Loucy (cell line): ENCODE measurements at regions not wholly inside any gene's neighbourhood (a gene's known extent, or its start where the extent isn't known, plus 50 kb on each side); places are given as distances from the start of the nearest gene placed in this dataset.
"Not testable (repeated sequence)": the region's sequence is repeated elsewhere in the genome, so short reads cannot be mapped to it uniquely, and the experiment has no call there.

Experiments
- H2AFZ ChIP-seq: fragments of 200-600 bp; sonication (generic); 2 replicates; pipeline ENCODE4 v1.6.0; 2016; ENCODE audit warnings: antibody characterized with exemption, mild to moderate bottlenecking, low read length, moderate library complexity
- H3F3A ChIP-seq: fragments of 200-600 bp; 2 replicates; pipeline ENCODE4 v1.6.0; 2016; ENCODE audit warnings: antibody characterized with exemption, low read depth, mild to moderate bottlenecking
- H3K27me3 ChIP-seq: fragments of 200-600 bp; sonication (generic); 2 replicates; pipeline ENCODE4 v1.6.1; 2014; ENCODE audit warnings: low read length, mild to moderate bottlenecking; ENCODE audit not compliant: insufficient read depth, poor library complexity, severe bottlenecking
- H3K36me3 ChIP-seq: fragments of 200-600 bp; sonication (generic); 2 replicates; pipeline ENCODE4 v1.6.1; 2016; ENCODE audit warnings: low read length; ENCODE audit not compliant: insufficient read depth
- H3K4me1 ChIP-seq: fragments of 200-600 bp; sonication (generic); 2 replicates; pipeline ENCODE4 v1.5.1; 2014; ENCODE audit warnings: low read length, mild to moderate bottlenecking; ENCODE audit not compliant: insufficient read depth, poor library complexity, severe bottlenecking
- H3K4me2 ChIP-seq: fragments of 200-600 bp; sonication (generic); 2 replicates; pipeline ENCODE4 v1.6.0; 2014; ENCODE audit warnings: antibody characterized with exemption, low read length, low read depth, mild to moderate bottlenecking; ENCODE audit not compliant: poor library complexity, severe bottlenecking
- H3K4me3 ChIP-seq: fragments of 200-600 bp; sonication (generic); 2 replicates; pipeline ENCODE4 v1.5.1; 2014; ENCODE audit warnings: low read length, mild to moderate bottlenecking, mixed read lengths; ENCODE audit not compliant: poor library complexity, severe bottlenecking
- H3K79me2 ChIP-seq: fragments of 200-600 bp; sonication (generic); 2 replicates; pipeline ENCODE4 v1.6.1; 2014; ENCODE audit warnings: low read length; ENCODE audit not compliant: insufficient read depth
- H3K9ac ChIP-seq: fragments of 200-600 bp; sonication (generic); 2 replicates; pipeline ENCODE4 v1.6.0; 2014; ENCODE audit warnings: mild to moderate bottlenecking, low read depth, low read length, moderate library complexity; ENCODE audit not compliant: poor library complexity, severe bottlenecking
- H3K9me2 ChIP-seq: fragments of 200-600 bp; sonication (generic); replicated peaks from 2 replicates; pipeline ENCODE4 v1.6.1; 2016; ENCODE audit warnings: low read depth, low read length, mixed read lengths
- H3K9me3 ChIP-seq: fragments of 200-600 bp; sonication (generic); 2 replicates; pipeline ENCODE4 v1.6.1; 2014; ENCODE audit warnings: mild to moderate bottlenecking, antibody characterized with exemption, low read length, low read depth; ENCODE audit not compliant: insufficient read depth
- H4K20me1 ChIP-seq: fragments of 200-600 bp; sonication (generic); 2 replicates; pipeline ENCODE4 v1.6.0; 2014; ENCODE audit warnings: antibody characterized with exemption, low read length, mild to moderate bottlenecking; ENCODE audit not compliant: insufficient read depth, poor library complexity, severe bottlenecking
- EZH2phosphoT487 ChIP-seq: fragments of 200-600 bp; IDR thresholded peaks from 2 replicates; pipeline ENCODE4 v1.6.1; 2018; ENCODE audit warnings: antibody characterized with exemption, mild to moderate bottlenecking, moderate library complexity, borderline replicate concordance
- TF ChIP-seq, protein P1 (sequence below): fragments of 200-600 bp; sonication (generic); conservative IDR thresholded peaks from 2 replicates; pipeline ENCODE4 v1.5.1; 2014; ENCODE audit warnings: mild to moderate bottlenecking, antibody characterized with exemption, low read length

DNA sequence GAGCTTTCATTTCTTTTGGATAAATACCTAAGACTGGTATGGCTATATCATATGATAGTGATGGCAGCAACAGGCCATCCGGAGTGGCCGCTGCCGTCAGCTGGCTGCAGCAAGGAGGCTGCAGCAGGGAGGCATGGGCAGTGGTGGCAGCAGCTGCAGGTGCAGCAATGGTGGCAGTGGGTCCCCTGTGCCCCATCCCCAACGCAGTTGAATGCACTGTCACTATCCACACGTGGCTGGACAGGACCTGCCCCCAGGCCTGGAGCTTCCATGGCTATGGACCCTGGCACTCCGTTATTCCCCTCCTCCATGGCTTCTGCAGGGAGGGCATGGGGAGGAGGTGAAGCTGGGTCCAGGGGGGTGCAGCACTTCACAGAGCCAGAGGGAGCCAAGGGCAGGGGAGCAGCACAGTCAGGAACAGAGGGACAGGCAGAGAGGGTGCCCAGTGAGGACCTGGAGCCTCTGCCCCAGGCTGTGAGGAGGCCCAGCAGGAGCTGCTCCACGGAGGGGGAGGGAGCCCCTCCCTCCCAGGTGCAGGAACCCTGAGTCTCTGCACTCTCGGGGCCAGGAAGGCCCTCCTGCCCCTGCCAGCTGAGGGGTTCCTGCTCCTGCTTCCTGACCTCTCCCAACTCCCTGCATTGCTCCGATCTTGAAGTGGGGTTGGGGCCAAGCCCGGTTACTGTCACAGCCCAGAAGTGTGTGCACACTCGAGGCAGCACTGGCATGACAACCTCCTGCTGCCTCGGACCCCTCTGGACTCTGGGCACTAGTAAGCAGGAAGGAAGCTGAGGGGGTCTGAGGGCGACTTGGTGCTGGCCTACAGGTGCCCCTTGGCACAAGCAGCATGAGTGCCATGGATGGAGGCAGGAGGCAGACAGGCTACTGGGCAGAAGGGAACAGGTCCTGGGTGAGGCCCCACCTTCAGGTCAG, 466.3 kb downstream of the GUCY1A2 start:
- TF ChIP-seq, protein P1, sequence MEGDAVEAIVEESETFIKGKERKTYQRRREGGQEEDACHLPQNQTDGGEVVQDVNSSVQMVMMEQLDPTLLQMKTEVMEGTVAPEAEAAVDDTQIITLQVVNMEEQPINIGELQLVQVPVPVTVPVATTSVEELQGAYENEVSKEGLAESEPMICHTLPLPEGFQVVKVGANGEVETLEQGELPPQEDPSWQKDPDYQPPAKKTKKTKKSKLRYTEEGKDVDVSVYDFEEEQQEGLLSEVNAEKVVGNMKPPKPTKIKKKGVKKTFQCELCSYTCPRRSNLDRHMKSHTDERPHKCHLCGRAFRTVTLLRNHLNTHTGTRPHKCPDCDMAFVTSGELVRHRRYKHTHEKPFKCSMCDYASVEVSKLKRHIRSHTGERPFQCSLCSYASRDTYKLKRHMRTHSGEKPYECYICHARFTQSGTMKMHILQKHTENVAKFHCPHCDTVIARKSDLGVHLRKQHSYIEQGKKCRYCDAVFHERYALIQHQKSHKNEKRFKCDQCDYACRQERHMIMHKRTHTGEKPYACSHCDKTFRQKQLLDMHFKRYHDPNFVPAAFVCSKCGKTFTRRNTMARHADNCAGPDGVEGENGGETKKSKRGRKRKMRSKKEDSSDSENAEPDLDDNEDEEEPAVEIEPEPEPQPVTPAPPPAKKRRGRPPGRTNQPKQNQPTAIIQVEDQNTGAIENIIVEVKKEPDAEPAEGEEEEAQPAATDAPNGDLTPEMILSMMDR: no peak
- TF ChIP-seq EZH2phosphoT487: no peak
- no peak overlapping the region for H3K4me3 ChIP-seq
- H3K4me2 ChIP-seq: no peak overlapping the region
- H4K20me1 ChIP-seq: no peaks in the 10 kb centered on the region
- H3K9me3 ChIP-seq: peaks cover 7% of the 10 kb centered on the region; the same call in 1 of the 2 replicates
- no peaks in the 10 kb centered on the region for H3K4me1 ChIP-seq
- no peak overlapping the region for H2AFZ ChIP-seq
- no peaks in the 10 kb centered on the region for H3K9me2 ChIP-seq
- H3K27me3 ChIP-seq: no peaks in the 10 kb centered on the region
- no peak overlapping the region for H3K9ac ChIP-seq
- H3F3A ChIP-seq: no peaks in the 10 kb centered on the region
- H3K79me2 ChIP-seq: no peaks in the 10 kb centered on the region
- H3K36me3 ChIP-seq: no peaks in the 10 kb centered on the region

DNA sequence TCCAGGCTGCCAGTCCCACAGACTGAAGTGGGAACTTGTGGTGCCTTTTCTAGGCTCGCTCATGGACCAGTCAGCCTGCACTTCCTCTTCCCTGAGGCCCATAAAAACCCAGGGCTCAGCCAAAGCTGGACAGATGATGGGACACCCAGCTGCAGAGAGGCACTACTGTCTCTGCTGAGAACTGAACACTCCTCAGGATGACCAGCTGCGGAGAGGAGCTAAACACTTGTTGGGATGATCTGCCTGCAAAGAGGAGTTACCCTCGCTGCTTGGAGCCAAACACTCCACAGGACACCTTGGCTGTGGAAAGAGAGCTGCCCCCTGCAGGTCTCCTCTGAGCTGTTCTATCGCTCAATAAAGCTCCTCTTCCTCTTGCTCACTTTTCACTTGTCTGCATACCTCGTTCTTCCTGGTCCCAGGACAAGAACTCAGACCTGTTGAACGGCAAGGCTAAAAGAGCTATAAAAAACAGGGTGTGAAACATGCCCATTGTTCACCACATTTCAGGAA, 465.5 kb downstream of the GUCY1A2 start:
- no peak overlapping the region for H3K4me3 ChIP-seq
- H3K27me3 ChIP-seq: no peaks in the 10 kb centered on the region
- H3F3A ChIP-seq: no peaks in the 10 kb centered on the region
- H4K20me1 ChIP-seq: no peaks in the 10 kb centered on the region
- TF ChIP-seq, protein P1: no peak
- TF ChIP-seq EZH2phosphoT487: no peak
- no peaks in the 10 kb centered on the region for H3K36me3 ChIP-seq
- H3K9me3 ChIP-seq: peaks cover 7% of the 10 kb centered on the region; the same call in 1 of the 2 replicates
- H3K4me1 ChIP-seq: no peaks in the 10 kb centered on the region
- H2AFZ ChIP-seq: no peak overlapping the region
- no peak overlapping the region for H3K9ac ChIP-seq
- H3K9me2 ChIP-seq: no peaks in the 10 kb centered on the region
- no peaks in the 10 kb centered on the region for H3K79me2 ChIP-seq
- no peak overlapping the region for H3K4me2 ChIP-seq

DNA sequence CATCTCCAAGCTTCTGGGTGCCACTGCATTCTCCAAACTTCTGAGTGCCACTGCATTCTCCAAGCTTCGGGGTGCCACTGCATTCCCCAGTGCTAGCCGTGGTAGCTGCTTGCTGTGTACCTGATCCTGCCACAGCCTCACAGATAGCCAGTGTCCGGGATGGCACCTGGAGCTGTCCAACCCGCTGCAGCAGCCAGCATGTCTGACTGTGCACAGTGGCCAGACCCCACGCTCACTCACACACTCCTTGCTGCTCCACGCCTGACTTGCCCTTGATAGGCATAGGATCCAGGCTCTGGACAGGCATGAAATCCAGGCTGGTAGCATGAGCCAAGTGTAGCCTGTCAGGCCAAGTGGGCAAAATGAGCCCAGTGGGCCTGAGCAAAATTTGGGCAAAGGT, 465.0 kb downstream of the GUCY1A2 start:
- Histone ChIP-seq H3K27me3 (no peaks in the 10 kb centered on the region), H3K36me3 (no peaks in the 10 kb centered on the region), H3K9ac (no peak overlapping the region), H3K4me3 (no peak overlapping the region), H3K4me1 (no peaks in the 10 kb centered on the region), H3K9me3 (peaks cover 7% of the 10 kb centered on the region; the same call in 1 of the 2 replicates), H4K20me1 (no peaks in the 10 kb centered on the region), H3F3A (no peaks in the 10 kb centered on the region), H3K9me2 (no peaks in the 10 kb centered on the region), H2AFZ (no peak overlapping the region), H3K4me2 (no peak overlapping the region), H3K79me2 (no peaks in the 10 kb centered on the region)
- TF ChIP-seq, protein P1: no peak
- no peak for TF ChIP-seq EZH2phosphoT487

DNA sequence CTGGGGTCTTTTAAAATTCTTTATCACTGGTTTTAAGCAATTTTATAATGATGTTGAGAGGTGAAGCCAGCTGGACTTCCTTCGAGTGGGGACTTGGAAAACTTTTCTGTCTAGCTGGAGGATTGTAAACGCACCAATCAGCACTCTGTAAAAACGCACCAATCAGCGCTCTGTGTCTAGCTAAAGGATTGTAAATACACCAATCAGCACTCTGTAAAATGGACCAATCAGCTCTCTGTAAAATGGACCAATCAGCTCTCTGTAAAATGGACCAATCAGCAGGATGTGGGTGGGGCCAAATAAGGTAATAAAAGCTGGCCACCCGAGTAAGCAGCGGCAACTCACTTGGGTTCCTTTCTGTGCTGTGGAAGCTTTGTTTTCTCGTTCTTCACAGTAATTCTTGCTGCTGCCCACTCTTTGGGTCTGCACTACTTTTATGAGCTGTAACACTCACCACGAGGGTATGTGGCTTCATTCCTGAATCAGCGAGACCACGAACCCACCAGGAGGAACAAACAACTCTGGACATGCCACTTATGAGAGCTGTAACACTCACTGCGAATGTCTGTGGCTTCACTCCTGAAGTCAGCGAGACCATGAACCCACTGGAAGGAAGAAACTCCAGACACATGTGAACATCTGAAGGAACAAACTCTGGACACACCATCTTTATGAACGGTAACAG, 462.6 kb downstream of the GUCY1A2 start:
- H3K36me3 ChIP-seq, H2AFZ ChIP-seq, H3K4me3 ChIP-seq, H3F3A ChIP-seq, H4K20me1 ChIP-seq, H3K4me1 ChIP-seq, H3K9me2 ChIP-seq, H3K9me3 ChIP-seq, H3K79me2 ChIP-seq, H3K4me2 ChIP-seq, H3K27me3 ChIP-seq, H3K9ac ChIP-seq: not testable (repeated sequence)
